ENCODE measurements at regions not wholly inside any gene's neighbourhood (a gene's known extent, or its start where the extent isn't known, plus 50 kb on each side); places are given as distances from the start of the nearest gene placed in this dataset.

DNA sequence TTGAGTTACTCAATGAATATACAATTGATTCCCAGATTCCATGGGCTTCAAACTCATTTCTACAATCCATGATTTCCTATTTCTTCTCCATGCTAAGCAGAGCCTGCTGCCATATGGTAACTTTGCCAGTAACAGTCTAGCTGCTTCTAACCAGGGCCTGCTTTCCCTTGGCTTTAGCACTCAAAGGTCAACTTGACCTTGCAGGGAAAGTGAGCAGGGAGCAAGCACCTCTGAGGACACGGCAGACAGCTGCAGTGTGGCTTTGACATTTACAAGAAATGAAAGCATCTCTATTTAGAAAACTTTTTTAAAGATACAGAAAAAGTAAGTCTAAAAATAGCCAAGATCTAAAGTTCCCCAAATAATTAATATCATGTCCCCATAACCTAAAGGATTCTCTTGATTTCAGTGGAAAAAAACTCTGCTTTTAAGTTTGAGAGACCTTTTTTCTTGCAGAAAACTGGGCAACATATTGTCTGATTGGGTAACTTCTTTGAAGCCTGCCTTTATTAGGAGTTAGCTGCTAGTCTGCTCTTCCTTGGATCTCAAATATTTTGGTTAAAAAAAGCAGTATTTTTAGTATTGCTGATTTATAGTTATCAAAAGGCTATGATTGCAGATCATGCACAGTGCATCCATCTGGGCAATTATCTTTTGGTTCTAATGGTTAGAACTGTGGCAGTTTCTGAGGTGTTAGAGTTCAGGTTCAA is 257.9 kb downstream of the AHR start:
- ATAC-seq = no peak
- no peak for DNase-seq
- Histone ChIP-seq H3K4me3 (no peak overlapping the region), H3K9me3 (no peaks in the 10 kb centered on the region), H3K36me3 (no peaks in the 10 kb centered on the region), H3K4me1 (peaks cover 10 to 13% of the 10 kb centered on the region in 2 donors), H3K27me3 (no peaks in the 10 kb centered on the region), H3K27ac (no peak overlapping the region)
- in situ Hi-C loops (cut with MboI; ENCODE audit: low sequenced_read_pairs in 4 of 4) = no loop called here
- TF ChIP-seq, protein P1, sequence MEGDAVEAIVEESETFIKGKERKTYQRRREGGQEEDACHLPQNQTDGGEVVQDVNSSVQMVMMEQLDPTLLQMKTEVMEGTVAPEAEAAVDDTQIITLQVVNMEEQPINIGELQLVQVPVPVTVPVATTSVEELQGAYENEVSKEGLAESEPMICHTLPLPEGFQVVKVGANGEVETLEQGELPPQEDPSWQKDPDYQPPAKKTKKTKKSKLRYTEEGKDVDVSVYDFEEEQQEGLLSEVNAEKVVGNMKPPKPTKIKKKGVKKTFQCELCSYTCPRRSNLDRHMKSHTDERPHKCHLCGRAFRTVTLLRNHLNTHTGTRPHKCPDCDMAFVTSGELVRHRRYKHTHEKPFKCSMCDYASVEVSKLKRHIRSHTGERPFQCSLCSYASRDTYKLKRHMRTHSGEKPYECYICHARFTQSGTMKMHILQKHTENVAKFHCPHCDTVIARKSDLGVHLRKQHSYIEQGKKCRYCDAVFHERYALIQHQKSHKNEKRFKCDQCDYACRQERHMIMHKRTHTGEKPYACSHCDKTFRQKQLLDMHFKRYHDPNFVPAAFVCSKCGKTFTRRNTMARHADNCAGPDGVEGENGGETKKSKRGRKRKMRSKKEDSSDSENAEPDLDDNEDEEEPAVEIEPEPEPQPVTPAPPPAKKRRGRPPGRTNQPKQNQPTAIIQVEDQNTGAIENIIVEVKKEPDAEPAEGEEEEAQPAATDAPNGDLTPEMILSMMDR (IDR thresholded peaks at IDR 0.05 in 4 of 5, conservative IDR thresholded peaks at IDR 0.05 in 1 of 5) = no peak
- intact Hi-C loops (cut with DNase I; ENCODE audit: low total_unique reads) = no loop called here

DNA sequence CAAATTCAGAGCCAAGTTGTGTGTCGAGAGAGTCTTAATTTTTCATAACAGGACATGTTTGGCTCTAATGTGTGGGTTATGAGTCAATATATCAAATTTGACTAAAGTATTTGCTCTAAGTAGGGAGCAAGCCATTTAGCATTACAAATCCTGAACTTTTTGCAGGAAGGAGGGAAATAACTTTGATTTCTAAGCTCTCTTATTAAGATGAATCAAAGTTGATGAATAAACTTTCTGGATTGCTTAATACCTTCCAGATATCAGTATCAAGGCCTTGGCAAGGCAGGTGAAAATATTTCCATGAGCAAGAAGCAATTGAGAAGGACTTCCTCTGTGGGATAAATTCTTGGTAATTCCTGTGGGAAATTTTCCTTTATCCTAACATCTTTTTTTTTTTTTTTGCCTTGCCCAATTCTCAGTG is 258.8 kb downstream of the AHR start:
- Histone ChIP-seq H3K27me3 (no peaks in the 10 kb centered on the region), H3K36me3 (no peaks in the 10 kb centered on the region), H3K9me3 (no peaks in the 10 kb centered on the region), H3K27ac (no peak overlapping the region), H3K4me1 (peaks cover 10 to 13% of the 10 kb centered on the region in 2 donors), H3K4me3 (no peak overlapping the region)
- ATAC-seq (peak in 1 of 2 donors; percentile 30), DNase-seq (no peak)
- TF ChIP-seq POLR2A (IDR thresholded peaks at IDR 0.05) = no peak
- TF ChIP-seq, protein P1 (IDR thresholded peaks at IDR 0.05 in 4 of 5, conservative IDR thresholded peaks at IDR 0.05 in 1 of 5) = no peak
- in situ Hi-C loops (cut with MboI; ENCODE audit: low sequenced_read_pairs in 4 of 4) (no loop called here), intact Hi-C loops (cut with DNase I; ENCODE audit: low total_unique reads) (no loop called here)

DNA sequence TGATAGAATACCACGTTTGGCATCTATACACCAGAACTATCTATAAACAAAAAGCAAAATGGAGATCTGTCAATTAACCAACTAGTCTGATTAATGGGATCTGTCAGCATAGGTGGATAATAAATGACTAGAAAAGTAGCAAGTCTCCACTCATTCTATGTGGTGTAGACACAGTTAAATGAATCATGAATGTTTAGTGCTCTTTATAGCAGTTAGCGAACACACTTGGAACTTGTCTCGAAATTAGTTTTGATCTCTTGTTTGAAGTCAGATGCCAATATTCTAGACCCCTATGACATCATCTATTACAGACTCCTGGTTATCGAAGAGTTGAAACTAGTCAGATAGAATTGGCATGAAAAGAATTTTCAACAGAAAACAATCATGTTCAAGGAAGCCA is 259.7 kb downstream of the AHR start:
- ATAC-seq (no peak), DNase-seq (no peak)
- Histone ChIP-seq H3K9me3 (no peaks in the 10 kb centered on the region), H3K27ac (no peak overlapping the region), H3K36me3 (no peaks in the 10 kb centered on the region), H3K27me3 (no peaks in the 10 kb centered on the region), H3K4me1 (peaks cover 10 to 13% of the 10 kb centered on the region in 2 donors), H3K4me3 (no peak overlapping the region)
- TF ChIP-seq, protein P1 (IDR thresholded peaks at IDR 0.05 in 4 of 5, conservative IDR thresholded peaks at IDR 0.05 in 1 of 5) = no peak
- TF ChIP-seq POLR2A (IDR thresholded peaks at IDR 0.05) = no peak
- intact Hi-C loops (cut with DNase I; ENCODE audit: low total_unique reads) = no loop called here
- in situ Hi-C loops (cut with MboI; ENCODE audit: low sequenced_read_pairs in 4 of 4) = no loop called here

DNA sequence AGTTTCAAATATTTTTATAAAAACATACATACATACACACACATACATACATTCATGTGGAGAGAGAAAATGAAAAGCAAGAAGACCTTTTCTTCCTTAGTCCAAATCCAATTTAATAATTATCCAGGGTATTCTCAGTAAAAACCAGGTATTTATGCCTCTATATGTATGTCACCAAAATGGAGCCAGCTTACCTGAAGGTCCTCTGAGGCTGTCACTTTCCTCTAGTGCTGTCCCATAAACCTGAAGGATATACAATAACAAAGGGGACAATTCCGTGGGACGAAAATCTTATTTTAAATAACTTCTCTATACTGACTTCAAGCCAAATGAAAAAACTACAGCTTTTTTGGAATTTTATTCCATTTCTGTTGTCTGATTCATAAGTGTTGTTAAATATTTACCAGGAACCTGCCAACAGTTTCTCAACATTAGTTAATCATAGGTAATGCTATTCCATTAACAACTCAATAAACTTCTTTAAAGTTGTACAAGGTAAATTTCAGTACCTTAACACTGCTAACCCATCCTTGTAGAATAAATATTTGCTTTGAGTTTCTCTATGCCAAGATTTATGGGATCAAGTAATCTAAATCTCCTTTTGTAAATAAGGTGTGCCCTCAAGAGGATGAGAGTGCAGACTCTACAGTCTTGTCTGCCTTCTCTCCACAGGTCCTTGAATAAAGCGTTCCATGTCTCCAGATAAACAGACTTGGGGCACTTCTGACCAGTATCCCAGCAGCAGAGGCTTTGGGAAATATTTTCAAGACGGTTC is 260.3 kb downstream of the AHR start:
- Histone ChIP-seq H3K27me3 (no peaks in the 10 kb centered on the region), H3K4me3 (no peak overlapping the region), H3K36me3 (no peaks in the 10 kb centered on the region), H3K27ac (no peak overlapping the region), H3K4me1 (peaks cover 10 to 13% of the 10 kb centered on the region in 2 donors), H3K9me3 (no peaks in the 10 kb centered on the region)
- ATAC-seq (no peak), DNase-seq (no peak)
- in situ Hi-C loops (cut with MboI; ENCODE audit: low sequenced_read_pairs in 4 of 4) (no loop called here), intact Hi-C loops (cut with DNase I; ENCODE audit: low total_unique reads) (no loop called here)
- no peak for TF ChIP-seq POLR2A (IDR thresholded peaks at IDR 0.05)
- TF ChIP-seq, protein P1 (IDR thresholded peaks at IDR 0.05 in 4 of 5, conservative IDR thresholded peaks at IDR 0.05 in 1 of 5) = no peak
